B cell (primary cell): ENCODE measurements at regions not wholly inside any gene's neighbourhood (a gene's known extent, or its start where the extent isn't known, plus 50 kb on each side); places are given as distances from the start of the nearest gene placed in this dataset.

Experiments
- ATAC-seq: fragments of 200-7000 bp; cut with Tn5 transposase; one replicate; pipeline ENCODE4 v1.10.0; 2021; ENCODE audit warnings: low read depth, mild to moderate bottlenecking, moderate number of reproducible peaks, moderate library complexity
- CTCF ChIA-PET: fragments of 350-600 bp; sonication (Branson Sonifier 250); formaldehyde crosslinking; loops from one replicate; lab custom pipeline; 2021; ENCODE audit warnings: antibody characterized with exemption, inconsistent platforms; lab: Charles Lee
- POLR2A ChIA-PET: fragments of 350-600 bp; sonication (Branson Sonifier 250); formaldehyde crosslinking; loops from one replicate; lab custom pipeline; 2021; ENCODE audit warnings: antibody characterized with exemption; lab: Charles Lee
- DNase-seq: peaks from one replicate; pipeline ENCODE4 v3.0.0; 2013
- H2AFZ ChIP-seq: 2 replicates; pipeline ENCODE4 v1.6.1; 2012; ENCODE audit warnings: mild to moderate bottlenecking, low read depth, low read length; ENCODE audit not compliant: insufficient read depth, poor library complexity, severe bottlenecking
- H3K27ac ChIP-seq, 2 donors: 1 replicate in 1 of 2; 2 replicates in 1 of 2; pipeline ENCODE4 v1.5.1; 2012 to 2013; ENCODE audit warnings: low read length in 2 of 2, mild to moderate bottlenecking in 2 of 2, moderate library complexity in 1 of 2
- H3K27me3 ChIP-seq, 4 experiments: fragments of 200-600 bp in 1 of 4; sonication (generic) in 1 of 4; replicated peaks in 1 of 4; 1 replicate in 2 of 4; 2 replicates in 2 of 4; pipeline versions ENCODE4 v1.6.1 to v1.7.0; 2013 to 2016; ENCODE audit warnings: low read length in 3 of 4, mild to moderate bottlenecking in 2 of 4, mixed read lengths in 1 of 4, moderate library complexity in 1 of 4; ENCODE audit not compliant: insufficient read depth in 4 of 4, control insufficient read depth in 3 of 4; ENCODE audit errors: control extremely low read depth in 1 of 4
- H3K36me3 ChIP-seq, 2 experiments: replicated peaks in 1 of 2; 1 replicate in 1 of 2; 2 replicates in 1 of 2; pipeline versions ENCODE4 v1.6.1 to v1.7.1; 2013; ENCODE audit warnings: low read length in 1 of 2; ENCODE audit not compliant: insufficient read depth in 2 of 2, control insufficient read depth in 1 of 2; ENCODE audit errors: control extremely low read depth in 1 of 2, extremely low read depth in 1 of 2
- H3K4me1 ChIP-seq, 2 donors: fragments of 200-600 bp in 1 of 2; sonication (generic) in 1 of 2; 1 replicate in 1 of 2; 2 replicates in 1 of 2; pipeline versions ENCODE4 v1.5.1 to v1.6.1; 2013 to 2017; ENCODE audit warnings: low read length in 2 of 2; ENCODE audit not compliant: control insufficient read depth in 2 of 2, insufficient read depth in 2 of 2
- H3K4me2 ChIP-seq: replicated peaks from 2 replicates; pipeline ENCODE3; 2012; ENCODE audit warnings: mild to moderate bottlenecking, low read depth, low read length; ENCODE audit not compliant: poor library complexity, severe bottlenecking
- H3K4me3 ChIP-seq, 5 experiments: fragments of 200-600 bp in 1 of 5; sonication (generic) in 1 of 5; 1 replicate in 3 of 5; 2 replicates in 2 of 5; pipeline versions ENCODE4 v1.5.1 to v1.7.0; 2011 to 2016; ENCODE audit warnings: low read length in 4 of 5, mild to moderate bottlenecking in 4 of 5, low read depth in 2 of 5, control low read depth in 1 of 5, moderate library complexity in 1 of 5; ENCODE audit not compliant: insufficient read depth in 1 of 5; ENCODE audit errors: control extremely low read depth in 1 of 5, extremely low read depth in 1 of 5
- H3K79me2 ChIP-seq: fragments of 200-600 bp; sonication (generic); one replicate; pipeline ENCODE4 v1.6.0; 2016; ENCODE audit warnings: low read length; ENCODE audit not compliant: control insufficient read depth, insufficient read depth
- H3K9ac ChIP-seq: fragments of 200-600 bp; sonication (generic); 2 replicates; pipeline ENCODE4 v1.6.1; 2017; ENCODE audit warnings: mild to moderate bottlenecking, low read length, moderate library complexity
- H3K9me3 ChIP-seq, 3 donors: one replicate each; pipeline versions ENCODE4 v1.6.1 to v1.7.1; 2013; ENCODE audit warnings: low read length in 2 of 3; ENCODE audit not compliant: control insufficient read depth in 2 of 3, insufficient read depth in 1 of 3; ENCODE audit errors: control extremely low read depth in 1 of 3
- H4K20me1 ChIP-seq: 2 replicates; pipeline ENCODE4 v1.6.0; 2012; ENCODE audit warnings: mild to moderate bottlenecking, low read length; ENCODE audit not compliant: insufficient read depth, control insufficient read depth, poor library complexity, severe bottlenecking
- H3K27ac Mint-ChIP-seq: one replicate; pipeline ENCODE4 v1.8.0; 2021; ENCODE audit warnings: mixed read lengths
- H3K27me3 Mint-ChIP-seq: one replicate; pipeline ENCODE4 v1.8.0; 2021; ENCODE audit warnings: mixed read lengths
- H3K4me1 Mint-ChIP-seq: one replicate; pipeline ENCODE4 v1.8.0; 2021; ENCODE audit warnings: mixed read lengths
- H3K4me3 Mint-ChIP-seq: one replicate; pipeline ENCODE4 v1.8.0; 2021; ENCODE audit warnings: mixed read lengths
- H3K9me3 Mint-ChIP-seq: one replicate; pipeline ENCODE4 v1.8.0; 2022; ENCODE audit warnings: mixed read lengths; ENCODE audit not compliant: insufficient read depth
- EZH2 ChIP-seq: IDR thresholded peaks from 2 replicates; pipeline ENCODE4 v1.6.1; 2012; ENCODE audit warnings: borderline replicate concordance, low read depth, mild to moderate bottlenecking, moderate library complexity, low read length; ENCODE audit not compliant: insufficient read depth, poor library complexity, severe bottlenecking
- WGBS: methylation state at CpG from one replicate; pipeline ENCODE4 v1.1.5; 2013; ENCODE audit warnings: missing lambda C conversion rate; ENCODE audit not compliant: insufficient coverage; 5-methylcytosine and 5-hydroxymethylcytosine counted together
- intact Hi-C: fragments of 100-400 bp; cut with micrococcal nuclease; formaldehyde crosslinking; loops from one replicate; pipeline ENCODE4 v1.10.0; 2022
- TF ChIP-seq, protein P1 (sequence below): fragments of 200-600 bp; IDR thresholded peaks from one replicate; pipeline ENCODE4 v1.8.0; 2022; ENCODE audit warnings: antibody characterized with exemption, mild to moderate bottlenecking

DNA sequence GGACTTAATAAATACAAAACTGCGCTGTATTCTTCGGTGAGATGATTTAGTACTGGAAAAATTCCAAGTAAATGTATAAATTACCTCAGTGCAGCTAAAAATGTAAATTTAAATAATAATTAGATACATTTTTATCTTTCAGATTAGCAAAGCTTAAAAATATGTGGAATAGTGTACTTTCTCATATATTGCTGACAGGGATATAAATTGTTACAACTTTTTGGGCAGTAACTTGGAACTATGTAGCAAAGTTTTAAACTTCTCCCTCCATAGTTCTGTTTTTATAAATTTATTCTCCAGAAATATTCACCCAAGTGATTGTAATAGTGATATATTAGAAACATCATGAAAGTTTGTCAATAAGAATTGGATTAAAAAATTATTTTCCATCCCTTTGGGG is 384.6 kb upstream of the CITED2 start:
- TF ChIP-seq, protein P1, sequence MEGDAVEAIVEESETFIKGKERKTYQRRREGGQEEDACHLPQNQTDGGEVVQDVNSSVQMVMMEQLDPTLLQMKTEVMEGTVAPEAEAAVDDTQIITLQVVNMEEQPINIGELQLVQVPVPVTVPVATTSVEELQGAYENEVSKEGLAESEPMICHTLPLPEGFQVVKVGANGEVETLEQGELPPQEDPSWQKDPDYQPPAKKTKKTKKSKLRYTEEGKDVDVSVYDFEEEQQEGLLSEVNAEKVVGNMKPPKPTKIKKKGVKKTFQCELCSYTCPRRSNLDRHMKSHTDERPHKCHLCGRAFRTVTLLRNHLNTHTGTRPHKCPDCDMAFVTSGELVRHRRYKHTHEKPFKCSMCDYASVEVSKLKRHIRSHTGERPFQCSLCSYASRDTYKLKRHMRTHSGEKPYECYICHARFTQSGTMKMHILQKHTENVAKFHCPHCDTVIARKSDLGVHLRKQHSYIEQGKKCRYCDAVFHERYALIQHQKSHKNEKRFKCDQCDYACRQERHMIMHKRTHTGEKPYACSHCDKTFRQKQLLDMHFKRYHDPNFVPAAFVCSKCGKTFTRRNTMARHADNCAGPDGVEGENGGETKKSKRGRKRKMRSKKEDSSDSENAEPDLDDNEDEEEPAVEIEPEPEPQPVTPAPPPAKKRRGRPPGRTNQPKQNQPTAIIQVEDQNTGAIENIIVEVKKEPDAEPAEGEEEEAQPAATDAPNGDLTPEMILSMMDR = no peak
- no peak for TF ChIP-seq EZH2
- Histone ChIP-seq H2AFZ (no peak overlapping the region), H3K4me3 (no peak overlapping the region), H3K36me3 (no peaks in the 10 kb centered on the region), H3K27me3 (no peaks in the 10 kb centered on the region), H4K20me1 (no peaks in the 10 kb centered on the region), H3K27ac (no peak overlapping the region), H3K79me2 (no peaks in the 10 kb centered on the region), H3K9me3 (no peaks in the 10 kb centered on the region), H3K4me2 (no peak overlapping the region), H3K4me1 (no peaks in the 10 kb centered on the region), H3K9ac (no peak overlapping the region)
- intact Hi-C loops = no loop called here
- no CpG with 5 or more reads among the region's 2 CpGs for WGBS
- H3K27me3 Mint-ChIP-seq = peaks cover 7% of the 10 kb centered on the region
- ChIA-PET CTCF (no interaction called here), POLR2A (no interaction called here)
- DNase-seq (no peak), ATAC-seq (no peak)
- H3K27ac Mint-ChIP-seq = no peak overlapping the region
- H3K4me1 Mint-ChIP-seq = no peaks in the 10 kb centered on the region
- no peaks in the 10 kb centered on the region for H3K9me3 Mint-ChIP-seq
- no peak overlapping the region for H3K4me3 Mint-ChIP-seq

GRCh38 chr6:139758209-139758611 is 383.8 kb upstream of the CITED2 start:
- intact Hi-C loops = no loop called here
- Histone ChIP-seq H3K27ac (no peak overlapping the region), H3K4me1 (no peaks in the 10 kb centered on the region), H3K27me3 (no peaks in the 10 kb centered on the region), H4K20me1 (no peaks in the 10 kb centered on the region), H3K4me3 (no peak overlapping the region), H3K9ac (no peak overlapping the region), H2AFZ (no peak overlapping the region), H3K36me3 (no peaks in the 10 kb centered on the region), H3K79me2 (no peaks in the 10 kb centered on the region), H3K4me2 (no peak overlapping the region), H3K9me3 (no peaks in the 10 kb centered on the region)
- no peak overlapping the region for H3K4me3 Mint-ChIP-seq
- no peak for TF ChIP-seq EZH2
- TF ChIP-seq, protein P1 = no peak
- H3K27me3 Mint-ChIP-seq = peaks cover 7% of the 10 kb centered on the region
- DNase-seq = no peak
- no peaks in the 10 kb centered on the region for H3K4me1 Mint-ChIP-seq
- no peak overlapping the region for H3K27ac Mint-ChIP-seq
- no CpG with 5 or more reads among the region's 3 CpGs for WGBS
- POLR2A ChIA-PET = no interaction called here
- CTCF ChIA-PET = no interaction called here
- H3K9me3 Mint-ChIP-seq = no peaks in the 10 kb centered on the region
- ATAC-seq = no peak
